MM.1S (cell line): ENCODE measurements at regions not wholly inside any gene's neighbourhood (a gene's known extent, or its start where the extent isn't known, plus 50 kb on each side); places are given as distances from the start of the nearest gene placed in this dataset.

Experiments used
- DNase-seq: peaks from one replicate; pipeline ENCODE4 v3.0.0-alpha.2; 2015
- H2AFZ ChIP-seq: fragments of 300-600 bp; sonication (generic); 2 replicates; pipeline ENCODE4 v1.6.0; 2016; ENCODE audit warnings: antibody characterized with exemption, low read length
- H3F3A ChIP-seq: fragments of 300-600 bp; sonication (generic); 2 replicates; pipeline ENCODE4 v1.6.1; 2016; ENCODE audit warnings: mild to moderate bottlenecking, antibody characterized with exemption, low read length, moderate library complexity, mixed read lengths; ENCODE audit not compliant: insufficient read depth
- H3K27ac ChIP-seq: fragments of 300-600 bp; sonication (generic); 2 replicates; pipeline ENCODE4 v1.5.1; 2016; ENCODE audit warnings: mild to moderate bottlenecking, low read length
- H3K27me3 ChIP-seq: fragments of 300-600 bp; sonication (generic); replicated peaks from 2 replicates; pipeline ENCODE4 v1.6.0; 2016; ENCODE audit warnings: low read length; ENCODE audit not compliant: insufficient read depth
- H3K36me3 ChIP-seq: fragments of 300-600 bp; sonication (generic); replicated peaks from 2 replicates; pipeline ENCODE4 v1.6.1; 2016; ENCODE audit warnings: mild to moderate bottlenecking, low read length, mixed read lengths; ENCODE audit not compliant: insufficient read depth
- H3K4me1 ChIP-seq: fragments of 300-600 bp; sonication (generic); 2 replicates; pipeline ENCODE4 v1.6.1; 2016; ENCODE audit warnings: low read length, mixed read lengths
- H3K4me2 ChIP-seq: fragments of 300-600 bp; sonication (generic); 2 replicates; pipeline ENCODE4 v1.6.0; 2016; ENCODE audit warnings: low read depth, low read length
- H3K4me3 ChIP-seq: fragments of 300-600 bp; sonication (generic); 2 replicates; pipeline ENCODE4 v1.5.1; 2016; ENCODE audit warnings: low read length, mixed read lengths
- H3K79me2 ChIP-seq: fragments of 300-600 bp; sonication (generic); 2 replicates; pipeline ENCODE4 v1.6.1; 2016; ENCODE audit warnings: mixed run types, low read length, mixed read lengths
- H3K9ac ChIP-seq: fragments of 300-600 bp; sonication (generic); 2 replicates; pipeline ENCODE4 v1.6.1; 2016; ENCODE audit warnings: low read length, mixed read lengths
- H3K9me2 ChIP-seq: fragments of 300-600 bp; sonication (generic); replicated peaks from 2 replicates; pipeline ENCODE4 v1.6.1; 2016; ENCODE audit warnings: mild to moderate bottlenecking, low read length, mixed read lengths; ENCODE audit not compliant: insufficient read depth
- H3K9me3 ChIP-seq: fragments of 300-600 bp; sonication (generic); replicated peaks from 2 replicates; pipeline ENCODE4 v1.6.1; 2016; ENCODE audit warnings: mild to moderate bottlenecking, low read length, mixed read lengths; ENCODE audit not compliant: insufficient read depth
- H4K20me1 ChIP-seq: fragments of 300-600 bp; sonication (generic); 2 replicates; pipeline ENCODE4 v1.6.1; 2016; ENCODE audit warnings: mild to moderate bottlenecking, low read length, moderate library complexity, mixed read lengths; ENCODE audit not compliant: insufficient read depth
- EZH2 ChIP-seq: fragments of 300-600 bp; sonication (generic); optimal IDR thresholded peaks from 2 replicates; pipeline ENCODE3; 2017; ENCODE audit warnings: low read depth, mild to moderate bottlenecking, antibody characterized with exemption, low read length, mixed read lengths
- EZH2phosphoT487 ChIP-seq: fragments of 300-600 bp; sonication (generic); IDR thresholded peaks from 2 replicates; pipeline ENCODE4 v1.6.1; 2018; ENCODE audit warnings: antibody characterized with exemption, low read length
- TF ChIP-seq, protein P1 (sequence below): fragments of 300-600 bp; sonication (generic); IDR thresholded peaks from 2 replicates; pipeline ENCODE4 v1.5.1; 2016; ENCODE audit warnings: antibody characterized with exemption, low read length, mixed read lengths

DNA sequence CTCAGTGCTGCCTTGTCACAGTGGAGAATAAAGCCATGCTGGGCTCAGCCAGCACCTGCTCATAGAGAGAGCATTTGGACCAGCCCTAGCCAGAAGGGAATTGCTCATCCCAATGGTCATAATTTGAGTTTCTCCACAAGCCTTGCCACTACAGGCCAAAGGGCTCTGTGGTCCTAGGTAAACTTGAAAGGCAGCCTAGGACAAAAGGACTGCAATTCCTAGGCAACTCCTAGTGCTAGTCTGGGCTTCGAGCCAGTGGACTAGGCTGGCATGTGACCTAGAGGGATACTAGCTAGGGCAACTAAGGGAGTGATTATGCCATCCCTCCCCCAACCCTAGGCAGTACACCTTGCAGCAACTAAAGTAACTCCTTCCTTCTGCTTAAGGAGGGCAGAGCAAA, 516.2 kb downstream of the BCKDHB start:
- no peaks in the 10 kb centered on the region for H3K4me1 ChIP-seq
- no peak overlapping the region for H3K9ac ChIP-seq
- H3K79me2 ChIP-seq = no peaks in the 10 kb centered on the region
- no peaks in the 10 kb centered on the region for H3K9me3 ChIP-seq
- H3K27ac ChIP-seq = no peak overlapping the region
- no peak for DNase-seq
- no peaks in the 10 kb centered on the region for H4K20me1 ChIP-seq
- H2AFZ ChIP-seq = no peak overlapping the region
- no peak overlapping the region for H3K4me2 ChIP-seq
- TF ChIP-seq, protein P1, sequence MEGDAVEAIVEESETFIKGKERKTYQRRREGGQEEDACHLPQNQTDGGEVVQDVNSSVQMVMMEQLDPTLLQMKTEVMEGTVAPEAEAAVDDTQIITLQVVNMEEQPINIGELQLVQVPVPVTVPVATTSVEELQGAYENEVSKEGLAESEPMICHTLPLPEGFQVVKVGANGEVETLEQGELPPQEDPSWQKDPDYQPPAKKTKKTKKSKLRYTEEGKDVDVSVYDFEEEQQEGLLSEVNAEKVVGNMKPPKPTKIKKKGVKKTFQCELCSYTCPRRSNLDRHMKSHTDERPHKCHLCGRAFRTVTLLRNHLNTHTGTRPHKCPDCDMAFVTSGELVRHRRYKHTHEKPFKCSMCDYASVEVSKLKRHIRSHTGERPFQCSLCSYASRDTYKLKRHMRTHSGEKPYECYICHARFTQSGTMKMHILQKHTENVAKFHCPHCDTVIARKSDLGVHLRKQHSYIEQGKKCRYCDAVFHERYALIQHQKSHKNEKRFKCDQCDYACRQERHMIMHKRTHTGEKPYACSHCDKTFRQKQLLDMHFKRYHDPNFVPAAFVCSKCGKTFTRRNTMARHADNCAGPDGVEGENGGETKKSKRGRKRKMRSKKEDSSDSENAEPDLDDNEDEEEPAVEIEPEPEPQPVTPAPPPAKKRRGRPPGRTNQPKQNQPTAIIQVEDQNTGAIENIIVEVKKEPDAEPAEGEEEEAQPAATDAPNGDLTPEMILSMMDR = no peak
- TF ChIP-seq EZH2phosphoT487 = no peak
- TF ChIP-seq EZH2 = no peak
- H3K27me3 ChIP-seq = no peaks in the 10 kb centered on the region
- no peaks in the 10 kb centered on the region for H3K9me2 ChIP-seq
- H3K36me3 ChIP-seq = no peaks in the 10 kb centered on the region
- H3K4me3 ChIP-seq = no peak overlapping the region
- no peaks in the 10 kb centered on the region for H3F3A ChIP-seq

- Histone ChIP-seq H3K9me2 (no peaks in the 10 kb centered on the region), H3K27ac (no peak overlapping the region), H3K9me3 (no peaks in the 10 kb centered on the region), H3F3A (no peaks in the 10 kb centered on the region), H2AFZ (no peak overlapping the region), H3K4me3 (no peak overlapping the region), H3K27me3 (no peaks in the 10 kb centered on the region), H3K36me3 (no peaks in the 10 kb centered on the region), H3K9ac (no peak overlapping the region), H4K20me1 (no peaks in the 10 kb centered on the region), H3K4me2 (no peak overlapping the region), H3K79me2 (no peaks in the 10 kb centered on the region), H3K4me1 (no peaks in the 10 kb centered on the region)
- no peak for DNase-seq
- TF ChIP-seq EZH2 (no peak), EZH2phosphoT487 (no peak)
- TF ChIP-seq, protein P1 = no peak
These were observed 512.5 kb downstream of the BCKDHB start for GRCh38 chr6:80618953-80619352.

- no peak overlapping the region for H2AFZ ChIP-seq
- H3F3A ChIP-seq = no peaks in the 10 kb centered on the region
- H3K4me1 ChIP-seq = no peaks in the 10 kb centered on the region
- no peaks in the 10 kb centered on the region for H3K9me2 ChIP-seq
- no peak overlapping the region for H3K9ac ChIP-seq
- H3K4me2 ChIP-seq = no peak overlapping the region
- no peaks in the 10 kb centered on the region for H4K20me1 ChIP-seq
- TF ChIP-seq EZH2 (no peak), EZH2phosphoT487 (no peak)
- TF ChIP-seq, protein P1 = no peak
- no peaks in the 10 kb centered on the region for H3K36me3 ChIP-seq
- H3K4me3 ChIP-seq = no peak overlapping the region
- no peak for DNase-seq
- H3K27ac ChIP-seq = no peak overlapping the region
- no peaks in the 10 kb centered on the region for H3K79me2 ChIP-seq
- no peaks in the 10 kb centered on the region for H3K27me3 ChIP-seq
- no peaks in the 10 kb centered on the region for H3K9me3 ChIP-seq
These were observed 504.4 kb downstream of the BCKDHB start for GRCh38 chr6:80610846-80611245.
